HG03457 (cell line): ENCODE measurements at regions not wholly inside any gene's neighbourhood (a gene's known extent, or its start where the extent isn't known, plus 50 kb on each side); places are given as distances from the start of the nearest gene placed in this dataset.
"Not testable (repeated sequence)": the region's sequence is repeated elsewhere in the genome, so short reads cannot be mapped to it uniquely, and the experiment has no call there.

Source experiments
- ATAC-seq: cut with Tn5 transposase; IDR thresholded peaks from one replicate; pipeline ENCODE4 v1.9.1; 2021; ENCODE audit warnings: moderate number of reproducible peaks; ENCODE audit not compliant: unreplicated experiment

DNA sequence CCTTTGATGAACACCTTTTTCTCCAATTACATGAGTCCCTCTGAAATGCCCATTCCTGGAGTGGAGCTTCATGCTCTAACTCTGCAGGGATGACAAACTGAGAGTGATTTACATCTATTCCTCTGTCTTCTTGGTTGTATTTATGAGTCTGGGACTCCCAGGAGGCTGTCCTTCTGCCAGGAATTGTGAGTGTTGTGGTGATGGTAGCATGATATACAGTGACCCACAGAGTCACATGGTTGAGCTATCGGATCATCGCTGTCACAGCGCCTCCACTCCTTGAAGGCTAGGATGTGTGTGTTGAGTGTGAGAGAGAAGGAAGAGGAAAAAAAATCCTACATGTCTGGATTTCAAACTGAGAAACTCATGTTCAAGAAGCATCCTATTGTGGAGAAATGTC, 163.4 kb upstream of the CACNA1E start:
- ATAC-seq: no peak

DNA sequence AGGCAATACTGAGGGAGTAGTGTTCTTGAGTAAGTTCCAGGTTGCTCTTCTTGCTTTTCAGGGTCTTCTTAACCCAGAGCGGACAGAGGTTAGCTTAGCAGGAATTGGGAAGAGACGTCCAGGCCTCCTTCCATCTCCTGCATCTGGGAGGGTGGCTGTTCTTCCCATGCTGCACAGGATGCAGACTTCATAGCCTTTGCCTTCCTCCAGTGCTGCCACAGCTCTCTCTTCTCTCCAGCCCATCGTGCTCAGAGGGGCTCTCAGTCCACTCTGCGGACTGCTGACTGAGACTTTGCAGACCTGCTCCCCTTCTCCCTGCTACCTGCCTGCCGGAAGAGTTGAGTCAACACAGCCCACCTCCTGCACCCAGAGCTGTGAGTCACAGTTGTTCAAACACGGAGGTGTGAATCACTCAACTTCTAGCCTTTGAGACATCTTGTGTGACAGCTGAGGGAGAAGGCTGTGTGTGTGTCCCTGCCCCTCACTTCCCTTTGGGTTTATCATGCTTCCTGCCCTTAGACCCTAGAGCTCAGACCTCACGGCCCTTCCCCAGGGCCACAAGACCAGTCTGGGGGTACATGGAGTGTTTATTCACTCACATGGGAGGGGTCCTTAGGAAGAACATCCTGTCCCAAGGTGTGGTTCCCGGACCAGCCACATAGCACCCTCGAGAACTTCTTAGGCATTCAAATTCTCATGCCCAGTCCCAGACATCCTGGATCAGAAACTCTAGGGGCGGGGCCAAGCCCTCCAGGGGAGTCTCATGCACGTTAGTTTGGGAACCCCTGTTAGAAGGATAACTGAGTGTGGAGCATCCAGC, 158.3 kb upstream of the CACNA1E start:
- ATAC-seq: no peak

DNA sequence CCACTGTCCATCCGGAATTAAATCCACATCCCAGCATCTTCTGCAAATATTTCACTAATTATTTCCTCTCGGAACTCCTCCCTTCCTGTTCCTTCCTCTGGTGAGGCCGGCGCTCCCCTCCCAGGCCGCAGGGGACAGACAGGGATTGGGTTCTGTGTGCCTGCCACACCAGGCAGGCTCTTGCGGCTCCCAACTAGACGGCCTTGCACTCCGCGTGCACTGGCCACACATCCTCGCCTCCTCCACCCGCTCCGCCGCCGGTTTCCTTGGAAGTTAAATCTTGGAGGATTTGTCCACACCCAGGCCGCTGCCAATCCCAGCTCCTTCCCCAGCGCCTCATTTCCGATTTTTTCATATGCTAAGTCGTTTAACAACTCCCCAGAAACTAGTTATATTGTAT, 157.6 kb upstream of the CACNA1E start:
- not testable (repeated sequence) for ATAC-seq

DNA sequence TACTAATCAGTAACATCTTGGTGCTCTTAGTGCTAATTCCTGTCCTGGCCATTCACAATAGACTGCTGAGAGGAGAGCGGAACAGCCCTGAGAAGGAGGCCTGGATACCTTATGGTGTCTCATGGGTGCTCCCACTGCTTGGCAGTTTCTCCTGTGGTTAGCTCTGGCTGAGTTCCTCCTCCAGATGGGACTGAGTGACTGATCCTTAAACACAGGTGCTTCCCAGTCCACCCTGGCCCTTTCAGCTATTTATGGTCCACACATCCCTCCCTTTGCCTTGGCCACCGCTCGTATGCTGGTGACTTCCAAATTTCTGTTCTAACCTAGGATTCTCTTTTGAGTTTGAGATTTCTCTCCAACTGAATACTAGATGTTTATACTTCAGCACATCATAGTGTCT, 157.0 kb upstream of the CACNA1E start:
- no peak for ATAC-seq

DNA sequence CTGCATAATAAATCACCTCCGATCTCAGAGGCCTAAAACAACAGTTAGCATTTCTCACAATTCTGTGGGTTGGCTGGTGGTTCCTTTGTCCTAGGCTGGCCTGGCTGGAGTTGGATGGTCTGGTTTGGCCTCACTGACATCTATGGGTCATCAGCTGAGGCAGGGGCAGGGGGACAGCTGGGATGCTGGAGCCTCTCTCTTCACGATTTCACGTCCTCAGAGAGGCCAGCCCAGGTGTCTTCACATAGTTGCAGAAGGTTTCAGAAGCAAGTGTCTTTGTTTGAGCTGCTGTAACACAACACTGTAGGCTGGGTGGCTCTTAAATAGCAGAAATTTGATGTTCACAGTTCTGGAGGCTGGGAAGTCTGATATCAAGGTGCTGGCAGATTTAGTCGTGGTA, 155.5 kb upstream of the CACNA1E start:
- ATAC-seq: no peak

DNA sequence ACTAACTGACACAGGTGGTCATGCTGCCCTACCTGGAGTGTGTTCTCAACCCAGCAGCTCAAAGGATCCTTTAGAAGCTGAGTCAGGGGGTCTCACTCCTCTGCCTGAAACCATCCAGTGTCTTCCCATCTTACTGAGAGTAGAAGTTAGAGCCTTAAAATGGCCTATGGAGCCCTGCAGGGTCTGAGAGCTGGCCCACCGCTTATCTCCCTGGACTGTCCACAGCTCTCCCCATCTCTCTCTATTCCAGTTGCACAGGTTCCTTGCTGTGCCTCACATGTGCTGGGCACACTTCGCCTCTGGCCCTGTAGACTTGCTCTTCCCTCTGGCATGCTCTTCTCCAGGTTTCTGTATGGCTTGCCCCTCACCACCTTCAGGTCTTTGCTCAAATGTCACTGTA, 148.6 kb upstream of the CACNA1E start:
- ATAC-seq: no peak

DNA sequence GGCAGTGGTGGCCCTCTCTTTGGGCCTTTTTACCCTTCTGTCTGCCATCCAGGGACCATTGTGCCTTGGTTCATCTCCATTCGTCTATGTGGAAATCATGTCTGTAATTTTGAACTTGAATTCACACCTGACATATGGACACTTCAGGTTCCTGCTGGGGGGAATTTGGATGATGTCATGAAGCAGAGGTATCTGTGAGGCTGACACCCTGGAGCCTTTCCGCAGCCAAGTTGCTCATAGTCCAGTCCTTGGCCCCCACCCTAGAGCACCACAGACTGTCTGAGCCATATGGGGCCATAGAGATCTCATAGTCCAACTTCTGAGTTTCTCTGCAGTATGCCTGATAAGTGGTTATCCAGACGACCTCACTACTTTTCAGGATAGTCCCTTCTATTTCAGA, 147.7 kb upstream of the CACNA1E start:
- ATAC-seq: no peak

DNA sequence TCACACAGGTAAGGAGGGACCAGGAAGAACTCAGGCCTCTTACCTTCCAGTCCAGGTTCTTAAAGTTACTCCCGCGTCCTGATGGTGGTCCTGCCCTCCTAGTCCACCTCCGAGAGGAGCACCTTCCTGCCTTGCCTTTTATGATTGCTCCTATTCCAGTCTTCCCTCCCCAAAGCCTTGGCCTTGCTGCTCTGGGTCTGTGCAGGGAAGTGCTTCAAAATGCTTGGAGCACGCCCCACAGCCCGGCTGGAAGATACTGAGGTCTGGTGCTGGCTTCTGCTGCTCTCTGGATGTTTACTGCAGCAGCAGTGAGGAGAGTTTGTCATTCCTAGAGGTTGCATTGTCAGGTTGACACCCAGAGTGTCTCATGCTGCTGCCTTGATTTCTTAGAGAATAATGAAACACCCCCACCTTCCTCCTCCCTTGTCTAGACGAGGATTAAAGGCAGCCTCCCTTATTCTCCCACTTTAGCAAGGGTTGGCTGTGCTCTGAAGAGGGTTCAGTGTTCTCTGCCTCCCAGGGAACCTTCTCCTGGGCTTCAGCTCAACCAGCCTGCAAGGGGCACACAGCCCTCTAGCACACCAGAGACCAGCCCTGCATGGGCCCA, 142.2 kb upstream of the CACNA1E start:
- ATAC-seq: no peak

DNA sequence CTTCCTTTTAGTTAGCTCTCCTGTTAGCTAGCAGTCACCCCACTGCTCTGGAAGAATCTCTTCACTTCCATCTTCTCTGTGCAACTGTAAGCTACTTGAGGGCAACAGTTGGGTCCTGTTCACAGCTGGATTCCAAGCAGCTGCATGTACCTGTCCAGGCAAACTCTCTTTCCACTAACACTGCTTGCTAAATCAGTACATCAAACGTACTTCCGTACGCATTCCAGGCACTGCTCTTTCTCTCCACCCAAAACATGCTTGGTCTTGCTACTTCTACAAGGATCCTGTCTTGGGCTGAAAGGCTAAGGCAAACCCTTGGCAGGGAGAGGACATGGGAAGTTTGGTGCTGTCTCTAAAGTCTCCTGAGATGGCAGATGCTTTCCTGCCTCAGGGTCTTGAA, 139.2 kb upstream of the CACNA1E start:
- no peak for ATAC-seq

DNA sequence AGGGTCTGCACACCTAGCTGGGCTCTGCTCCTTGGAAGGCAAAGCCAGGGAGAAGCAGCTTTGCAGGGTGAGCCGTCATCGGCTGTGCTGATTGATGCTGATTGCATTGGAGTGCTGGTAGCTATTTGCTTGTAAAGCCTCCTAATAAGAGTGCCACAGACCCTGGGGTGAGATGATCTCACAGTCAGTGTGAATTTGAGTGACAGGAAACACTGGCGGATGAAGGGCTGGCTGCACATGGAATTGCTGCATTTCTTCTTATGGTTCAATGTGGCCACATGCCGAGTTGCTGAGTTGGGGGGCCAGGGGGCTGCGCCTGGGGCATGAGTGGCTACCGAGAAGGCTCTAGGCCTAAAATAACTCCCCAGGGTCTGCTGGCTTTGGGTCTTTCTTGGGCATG, 138.2 kb upstream of the CACNA1E start:
- ATAC-seq: no peak

DNA sequence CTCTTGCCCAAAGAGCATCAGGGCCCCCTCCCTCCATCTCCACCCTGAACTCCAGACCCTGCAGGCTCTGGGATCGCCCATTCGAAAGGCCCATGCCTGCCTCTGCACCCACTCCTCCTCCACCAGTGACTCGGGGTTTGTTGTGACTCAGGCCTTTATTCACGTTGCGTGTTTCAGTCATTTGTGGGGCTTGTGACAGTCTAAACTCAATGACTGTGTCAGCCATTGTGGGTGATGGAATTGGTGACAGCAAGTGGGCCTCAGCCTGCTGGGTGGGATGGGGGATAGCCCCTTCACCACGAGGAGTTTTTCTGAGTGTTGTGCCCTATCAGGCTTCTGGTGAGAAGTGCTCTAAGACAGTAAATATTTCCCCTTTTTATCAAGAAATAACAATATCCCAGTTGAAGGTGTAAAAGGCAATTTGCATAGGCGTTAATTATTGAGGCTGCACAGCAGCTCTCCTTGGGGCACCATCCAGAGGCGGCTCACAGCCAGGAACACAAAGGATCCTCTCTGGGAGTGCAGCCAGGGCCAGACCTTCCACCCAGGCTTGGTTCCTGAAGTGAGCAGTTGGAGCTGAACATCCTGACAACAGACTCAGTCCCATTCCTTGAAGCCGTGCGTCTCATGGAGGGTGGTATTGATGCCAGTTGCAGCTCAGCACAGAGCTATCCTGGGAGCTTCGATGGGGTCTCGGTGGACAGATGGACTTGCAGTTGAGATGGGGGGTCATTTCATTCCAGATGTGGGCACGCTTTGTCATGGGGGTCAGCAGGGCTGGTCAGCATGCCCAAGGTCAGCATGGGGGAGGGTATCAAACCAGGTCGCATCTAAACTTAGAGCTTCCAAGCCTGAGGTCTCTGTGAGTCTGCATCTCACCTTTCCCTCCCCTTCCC, 135.6 kb upstream of the CACNA1E start:
- ATAC-seq: no peak

DNA sequence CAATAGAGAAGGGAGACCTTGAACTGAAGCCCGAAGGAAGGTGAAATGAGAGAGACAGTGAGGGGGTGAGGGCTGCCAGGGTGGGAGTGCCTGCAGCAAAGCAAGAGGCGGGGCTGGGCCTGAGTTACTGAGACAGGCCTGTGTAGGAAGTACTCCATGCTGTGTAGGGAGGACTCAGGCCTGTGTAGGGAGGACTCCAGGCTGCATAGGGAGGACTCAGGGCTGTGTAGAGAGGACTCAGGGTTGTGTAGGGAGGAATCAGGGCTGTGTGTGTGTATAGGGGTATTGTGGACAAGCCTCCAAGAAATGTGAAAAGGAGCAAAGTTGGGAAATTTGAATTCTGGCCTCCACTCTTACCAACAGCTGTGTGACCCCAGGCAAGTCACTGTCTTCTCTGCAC, 133.8 kb upstream of the CACNA1E start:
- ATAC-seq: no peak

DNA sequence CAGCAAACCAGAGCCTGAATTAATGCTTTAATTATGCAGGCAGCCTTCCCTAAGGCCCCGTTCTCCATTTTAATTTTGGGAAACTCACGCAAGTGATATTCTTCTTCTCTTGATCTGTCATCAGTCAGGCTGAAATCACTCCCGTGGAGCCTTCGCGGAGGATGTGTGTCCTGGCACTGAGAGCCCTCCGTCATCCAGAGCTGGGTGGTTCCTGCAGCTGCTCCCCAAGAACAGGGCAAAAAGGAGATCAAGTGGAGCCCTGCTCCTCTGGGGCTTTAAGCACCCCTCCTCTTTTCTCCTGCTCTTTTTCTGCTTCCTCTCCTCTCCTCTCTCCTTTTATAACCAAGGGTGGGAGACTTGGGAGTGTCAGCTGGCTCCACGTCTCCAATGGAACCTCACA, 133.2 kb upstream of the CACNA1E start:
- no peak for ATAC-seq

DNA sequence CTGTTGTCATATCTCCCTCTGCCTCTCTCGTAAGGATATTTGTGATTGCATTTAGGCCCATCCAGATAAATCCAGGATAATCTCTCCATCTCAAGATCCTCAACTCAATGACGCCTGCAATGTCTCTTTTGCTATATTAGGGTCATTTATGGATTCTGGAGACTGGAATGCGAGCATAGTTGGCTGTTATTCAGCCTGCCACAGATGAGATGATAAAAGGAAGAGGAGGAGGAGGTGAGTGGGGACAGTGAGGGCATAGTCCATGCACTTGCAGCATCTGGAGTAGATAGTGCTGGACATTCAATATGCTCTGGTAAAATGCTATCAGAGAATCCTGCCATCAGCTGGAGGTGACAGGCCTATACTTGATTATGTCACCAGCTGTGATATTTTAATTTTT, 131.6 kb upstream of the CACNA1E start:
- no peak for ATAC-seq

DNA sequence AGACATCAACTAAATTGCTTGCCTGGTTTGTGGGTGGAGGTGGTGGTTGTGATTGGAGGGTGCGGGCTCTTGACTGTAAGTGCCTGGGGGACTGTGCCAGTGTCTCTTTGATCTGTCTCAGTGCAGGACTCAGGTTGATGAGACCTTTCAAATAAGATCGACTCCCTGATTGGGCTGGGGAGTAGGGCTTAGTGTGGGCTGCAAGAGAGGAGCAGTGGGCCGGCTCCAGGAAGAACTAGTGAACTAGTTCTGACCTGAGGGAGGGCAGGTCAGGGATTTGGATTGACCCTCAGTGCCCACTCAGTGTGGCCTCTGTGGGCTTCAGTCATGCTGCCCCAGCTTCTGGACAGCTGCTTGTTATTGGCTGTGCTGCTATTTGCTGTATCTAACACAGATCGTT, 130.6 kb upstream of the CACNA1E start:
- ATAC-seq: no peak

DNA sequence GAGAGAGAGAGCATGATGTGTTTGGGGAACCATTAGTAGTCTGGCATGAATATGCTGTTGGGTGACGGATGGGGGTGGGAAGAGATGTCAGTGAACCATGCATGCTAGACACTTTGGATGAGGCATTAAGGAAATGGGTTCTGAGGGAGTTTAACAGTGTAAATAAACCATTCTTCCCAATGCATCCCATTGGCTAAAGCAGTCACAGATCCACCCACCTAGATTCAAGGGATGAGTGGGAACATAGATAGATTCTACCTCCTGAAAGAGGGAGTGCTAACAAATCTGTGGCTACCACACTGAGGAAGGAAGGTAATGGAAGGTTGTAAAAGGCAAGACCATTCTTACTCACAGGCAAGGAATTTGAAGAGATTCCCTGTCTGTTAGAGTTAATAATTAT, 129.8 kb upstream of the CACNA1E start:
- ATAC-seq: no peak

DNA sequence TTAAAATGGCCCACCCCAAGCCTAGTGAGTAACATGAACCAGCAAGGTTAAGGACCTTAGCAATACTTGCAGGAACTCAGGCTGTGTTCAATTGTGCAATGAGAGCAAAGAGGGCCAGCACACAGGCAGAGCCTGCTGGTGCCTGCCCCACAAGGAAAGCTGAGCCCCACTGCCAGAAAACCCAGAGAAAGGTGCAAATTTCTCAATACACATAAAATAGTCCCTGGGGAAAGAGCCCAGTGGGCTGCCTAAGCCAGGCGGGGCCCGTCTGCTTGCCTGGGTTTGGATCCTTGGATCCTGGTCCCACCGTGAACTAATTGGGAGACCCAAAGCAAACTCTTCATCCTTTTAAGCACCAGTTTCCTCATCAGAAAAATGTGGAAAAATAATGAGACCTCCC, 128.5 kb upstream of the CACNA1E start:
- no peak for ATAC-seq

DNA sequence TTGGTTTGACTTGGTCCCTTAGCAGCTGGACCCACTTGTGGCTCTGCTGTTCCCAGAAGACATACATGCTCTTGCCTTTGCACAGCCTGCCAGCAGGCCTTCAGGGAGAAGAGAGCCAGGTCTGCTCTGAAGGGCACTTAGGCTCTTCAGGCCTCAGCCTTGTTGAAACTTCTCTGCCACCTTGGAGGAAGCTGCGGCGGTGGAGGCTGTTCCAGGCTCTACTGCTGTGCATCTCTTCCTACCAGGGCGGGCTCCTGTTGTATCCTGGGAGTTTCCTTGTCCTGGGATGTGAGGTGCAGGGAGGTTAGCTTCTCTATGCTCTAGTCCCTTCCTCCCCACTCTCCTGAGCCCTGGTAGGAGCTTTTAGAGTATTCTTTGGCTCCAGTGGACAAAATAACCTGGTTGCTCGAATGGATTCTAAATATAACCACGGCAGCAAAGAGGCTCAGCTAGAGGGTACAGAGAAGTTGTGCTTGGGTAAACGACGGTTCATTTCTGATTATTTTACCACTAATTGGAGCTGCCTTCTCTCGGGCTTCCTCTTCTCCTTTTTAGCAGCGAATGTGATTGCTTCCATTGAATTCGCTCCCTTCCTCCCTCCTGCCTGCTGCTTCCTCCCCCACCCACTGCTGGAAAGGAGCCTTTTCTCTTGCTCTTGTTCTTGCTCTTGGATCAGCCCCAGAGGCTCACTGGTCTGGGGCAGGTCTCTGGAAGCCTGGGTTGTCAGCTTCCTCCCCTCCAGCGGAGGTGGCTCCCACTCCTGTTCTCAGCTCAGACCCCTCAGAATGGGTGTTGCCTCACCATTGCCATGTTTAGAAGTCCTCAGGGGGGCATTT, 126.6 kb upstream of the CACNA1E start:
- ATAC-seq: no peak

DNA sequence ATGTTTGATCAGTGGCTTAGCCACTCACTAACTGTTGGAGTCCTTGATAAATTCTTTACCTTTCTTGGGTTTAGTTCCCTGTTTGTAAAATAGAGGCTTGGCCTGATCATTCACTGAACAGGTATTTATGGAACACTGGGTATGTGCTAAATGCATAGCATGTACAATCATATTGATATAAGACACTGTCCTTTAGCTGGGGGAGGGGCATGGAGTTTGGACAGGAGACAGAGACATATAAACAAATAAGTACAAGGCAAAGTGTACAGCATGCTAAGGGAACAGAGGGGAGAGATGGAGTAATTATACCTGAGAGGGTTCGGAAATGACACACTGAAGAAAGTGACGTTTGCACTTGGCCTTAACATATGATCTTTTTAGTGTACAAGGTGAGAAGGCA, 124.3 kb upstream of the CACNA1E start:
- ATAC-seq: no peak

DNA sequence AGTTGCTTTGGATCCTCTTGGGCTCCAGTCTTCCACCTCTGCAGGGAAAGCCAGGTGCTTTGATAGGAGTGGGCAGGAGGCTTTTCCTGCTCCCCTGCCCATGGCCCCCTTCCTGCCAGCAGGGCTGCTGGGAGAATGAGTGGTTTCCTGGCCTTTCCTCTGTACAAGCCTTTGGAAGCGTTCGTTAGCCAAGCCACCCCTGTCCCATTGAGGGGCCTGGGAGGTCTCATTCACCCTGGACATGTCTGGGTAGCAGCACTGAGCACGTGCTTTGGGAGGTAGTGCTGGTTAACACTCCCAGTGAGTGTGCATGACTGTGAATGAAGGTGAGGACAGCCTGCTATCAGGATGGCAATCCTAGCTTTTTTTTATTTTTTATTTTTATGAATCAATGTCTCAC, 118.5 kb upstream of the CACNA1E start:
- no peak for ATAC-seq

DNA sequence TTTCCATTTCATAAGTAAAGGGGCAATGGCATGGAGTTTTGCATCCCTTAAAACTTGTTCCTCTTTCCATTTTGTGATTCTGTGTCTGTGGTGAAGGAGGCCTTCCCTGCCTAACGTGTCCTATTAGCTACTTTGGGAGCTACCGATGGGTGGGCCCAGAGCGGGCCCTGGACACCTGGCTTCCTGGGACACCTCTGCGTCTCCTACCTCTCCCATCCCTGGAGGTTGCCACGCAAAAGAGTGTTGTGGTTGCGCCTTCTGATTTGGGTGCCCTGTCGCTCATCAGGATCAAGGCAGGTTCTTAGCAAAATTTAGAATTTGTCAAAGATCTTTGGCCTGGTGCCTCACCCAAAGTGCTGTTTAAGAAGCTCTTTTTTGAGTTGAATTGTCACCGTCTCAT, 116.4 kb upstream of the CACNA1E start:
- no peak for ATAC-seq
